ENCODE measurements at regions not wholly inside any gene's neighbourhood (a gene's known extent, or its start where the extent isn't known, plus 50 kb on each side); places are given as distances from the start of the nearest gene placed in this dataset.
"Not testable (repeated sequence)": the region's sequence is repeated elsewhere in the genome, so short reads cannot be mapped to it uniquely, and the experiment has no call there.

DNA sequence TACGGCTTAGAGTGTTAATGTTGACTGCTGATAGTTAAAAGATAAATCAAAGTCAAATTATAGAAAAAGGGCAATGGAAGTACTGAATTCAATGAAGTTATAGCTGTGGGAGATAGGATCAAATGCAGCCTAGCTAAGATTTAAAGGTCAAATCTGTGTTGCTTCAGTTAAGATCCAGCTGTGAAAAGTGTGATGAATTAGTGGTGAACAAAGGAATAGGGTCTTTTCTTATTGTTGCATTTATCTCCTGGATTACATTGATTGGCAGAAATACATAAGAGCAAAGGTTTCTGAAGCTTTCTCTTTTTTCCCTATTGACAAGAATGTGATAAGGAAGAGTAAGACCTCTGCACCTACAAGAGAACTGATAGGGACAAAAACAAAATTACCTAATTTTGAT lies 1234.6 kb upstream of the ADGRL2 start:
- Histone ChIP-seq H3K27me3 (ENCODE audit: low read length) (no peaks in the 10 kb centered on the region), H3K4me3 (ENCODE audit: low read length) (no peak overlapping the region), H4K20me1 (ENCODE audit: insufficient read depth, low read depth, low read length) (no peaks in the 10 kb centered on the region), H2AFZ (ENCODE audit: low read length) (no peak overlapping the region), H3K9me2 (replicated peaks; ENCODE audit: insufficient read depth, low read length) (no peaks in the 10 kb centered on the region), H3K4me2 (ENCODE audit: low read depth, low read length, poor library complexity, severe bottlenecking) (no peak overlapping the region), H3K36me3 (ENCODE audit: insufficient read depth, low read length) (no peaks in the 10 kb centered on the region), H3K4me1 (ENCODE audit: low read length) (no peaks in the 10 kb centered on the region), H3K9ac (ENCODE audit: low read length) (no peak overlapping the region), H3K9me3 (ENCODE audit: low read length) (peaks cover 23% of the 10 kb centered on the region), H3K27ac (ENCODE audit: low read length) (no peak overlapping the region), H3K79me2 (ENCODE audit: low read length) (no peaks in the 10 kb centered on the region)
- DNase-seq = no peak

DNA sequence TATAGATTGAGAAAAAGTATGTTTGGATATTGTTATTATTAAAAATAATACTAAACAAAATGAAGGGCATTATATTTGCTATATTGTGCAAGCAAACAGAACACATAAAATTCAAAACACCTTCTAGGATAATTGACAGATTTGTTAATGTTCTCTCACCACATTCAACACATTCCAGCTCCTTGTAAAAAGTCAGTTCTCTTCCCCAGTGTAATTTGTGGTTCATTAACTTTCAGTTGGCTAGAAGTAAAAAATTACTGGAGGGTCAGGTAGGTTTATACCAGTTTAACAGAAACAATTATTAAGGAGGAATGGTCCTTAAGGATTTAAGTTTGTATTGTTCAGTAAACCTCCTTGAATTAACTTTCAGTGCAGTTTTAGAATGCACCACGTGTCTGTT lies 1235.3 kb upstream of the ADGRL2 start:
- H3K4me3 ChIP-seq (ENCODE audit: low read length) = no peak overlapping the region
- H3K9me3 ChIP-seq (ENCODE audit: low read length) = peaks cover 27% of the 10 kb centered on the region
- H2AFZ ChIP-seq (ENCODE audit: low read length) = no peak overlapping the region
- no peaks in the 10 kb centered on the region for H3K36me3 ChIP-seq (ENCODE audit: insufficient read depth, low read length)
- no peak overlapping the region for H3K4me2 ChIP-seq (ENCODE audit: low read depth, low read length, poor library complexity, severe bottlenecking)
- no peaks in the 10 kb centered on the region for H3K79me2 ChIP-seq (ENCODE audit: low read length)
- no peaks in the 10 kb centered on the region for H3K4me1 ChIP-seq (ENCODE audit: low read length)
- H3K27ac ChIP-seq (ENCODE audit: low read length) = no peak overlapping the region
- H3K27me3 ChIP-seq (ENCODE audit: low read length) = no peaks in the 10 kb centered on the region
- H4K20me1 ChIP-seq (ENCODE audit: insufficient read depth, low read depth, low read length) = no peaks in the 10 kb centered on the region
- H3K9ac ChIP-seq (ENCODE audit: low read length) = no peak overlapping the region
- no peaks in the 10 kb centered on the region for H3K9me2 ChIP-seq (replicated peaks; ENCODE audit: insufficient read depth, low read length)
- no peak for DNase-seq

DNA sequence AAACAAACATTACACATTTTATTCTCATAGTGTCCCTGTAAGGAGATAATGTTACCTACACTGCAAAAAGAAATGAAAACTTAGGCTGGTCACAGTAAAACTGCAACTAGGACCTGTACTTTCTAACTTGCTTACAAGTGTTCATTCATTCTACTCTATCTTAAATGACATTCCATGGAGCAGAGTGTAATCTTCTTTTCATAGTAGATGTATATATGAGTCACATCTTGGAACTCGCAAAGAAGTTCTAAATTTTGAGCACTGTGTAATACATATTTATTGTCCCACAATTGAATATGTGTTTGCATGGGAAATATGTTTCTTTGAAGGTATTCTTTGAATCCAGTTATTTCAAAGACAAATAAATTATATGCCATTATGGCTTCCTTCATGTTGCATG lies 1258.5 kb upstream of the ADGRL2 start:
- Histone ChIP-seq H3K79me2 (ENCODE audit: low read length) (no peaks in the 10 kb centered on the region), H2AFZ (ENCODE audit: low read length) (no peak overlapping the region), H3K4me2 (ENCODE audit: low read depth, low read length, poor library complexity, severe bottlenecking) (no peak overlapping the region), H4K20me1 (ENCODE audit: insufficient read depth, low read depth, low read length) (no peaks in the 10 kb centered on the region), H3K27me3 (ENCODE audit: low read length) (no peaks in the 10 kb centered on the region), H3K27ac (ENCODE audit: low read length) (no peak overlapping the region), H3K4me1 (ENCODE audit: low read length) (no peaks in the 10 kb centered on the region), H3K9me2 (replicated peaks; ENCODE audit: insufficient read depth, low read length) (no peaks in the 10 kb centered on the region), H3K4me3 (ENCODE audit: low read length) (no peak overlapping the region), H3K9ac (ENCODE audit: low read length) (no peak overlapping the region), H3K9me3 (ENCODE audit: low read length) (peaks cover 31% of the 10 kb centered on the region), H3K36me3 (ENCODE audit: insufficient read depth, low read length) (no peaks in the 10 kb centered on the region)
- DNase-seq = no peak

DNA sequence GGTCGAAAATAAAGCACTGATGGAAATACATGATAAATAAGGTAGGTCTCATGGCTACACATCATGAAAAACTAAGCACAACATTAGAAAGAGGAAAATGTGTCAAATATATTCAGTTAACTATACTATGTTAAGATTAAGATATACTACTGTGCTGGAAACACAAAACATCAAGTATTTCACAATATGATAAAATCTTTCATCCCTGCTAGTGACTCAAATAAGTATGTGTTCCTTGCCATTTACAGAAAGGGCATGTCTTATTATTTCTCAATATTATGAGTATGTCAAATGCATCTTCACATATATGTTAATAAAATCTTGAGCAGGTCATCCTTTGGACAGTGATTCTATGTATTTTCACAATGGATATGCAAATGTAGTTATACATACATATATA lies 1260.1 kb upstream of the ADGRL2 start:
- Histone ChIP-seq H3K36me3 (ENCODE audit: insufficient read depth, low read length) (no peaks in the 10 kb centered on the region), H3K9ac (ENCODE audit: low read length) (no peak overlapping the region), H3K4me2 (ENCODE audit: low read depth, low read length, poor library complexity, severe bottlenecking) (no peak overlapping the region), H2AFZ (ENCODE audit: low read length) (no peak overlapping the region), H4K20me1 (ENCODE audit: insufficient read depth, low read depth, low read length) (no peaks in the 10 kb centered on the region), H3K9me3 (ENCODE audit: low read length) (peaks cover 16% of the 10 kb centered on the region), H3K9me2 (replicated peaks; ENCODE audit: insufficient read depth, low read length) (no peaks in the 10 kb centered on the region), H3K27ac (ENCODE audit: low read length) (no peak overlapping the region), H3K27me3 (ENCODE audit: low read length) (no peaks in the 10 kb centered on the region), H3K4me3 (ENCODE audit: low read length) (no peak overlapping the region), H3K4me1 (ENCODE audit: low read length) (no peaks in the 10 kb centered on the region), H3K79me2 (ENCODE audit: low read length) (no peaks in the 10 kb centered on the region)
- DNase-seq = no peak

DNA sequence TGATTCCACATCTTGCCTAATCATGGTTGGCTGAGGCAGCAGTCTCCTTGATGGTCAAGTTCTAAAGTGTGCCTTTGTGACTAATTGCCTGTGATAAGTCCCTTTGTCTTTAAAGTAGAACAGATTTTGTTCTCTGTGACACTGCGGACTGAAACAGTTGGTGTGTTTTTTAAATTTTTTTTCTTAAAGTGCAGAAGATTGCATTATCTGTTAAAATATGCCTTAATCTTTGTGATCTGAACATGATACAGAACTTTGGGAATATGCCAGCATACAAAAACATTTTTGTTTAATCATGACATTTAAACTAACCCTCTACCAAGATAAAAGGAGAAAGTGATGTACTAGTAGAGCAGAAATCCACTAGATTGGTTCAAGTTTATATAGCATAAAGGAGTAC lies 1260.6 kb upstream of the ADGRL2 start:
- Histone ChIP-seq H3K4me3 (ENCODE audit: low read length) (no peak overlapping the region), H3K27me3 (ENCODE audit: low read length) (no peaks in the 10 kb centered on the region), H3K27ac (ENCODE audit: low read length) (no peak overlapping the region), H3K9me2 (replicated peaks; ENCODE audit: insufficient read depth, low read length) (no peaks in the 10 kb centered on the region), H4K20me1 (ENCODE audit: insufficient read depth, low read depth, low read length) (no peaks in the 10 kb centered on the region), H3K4me2 (ENCODE audit: low read depth, low read length, poor library complexity, severe bottlenecking) (no peak overlapping the region), H3K79me2 (ENCODE audit: low read length) (no peaks in the 10 kb centered on the region), H3K9me3 (ENCODE audit: low read length) (peaks cover 15% of the 10 kb centered on the region), H2AFZ (ENCODE audit: low read length) (no peak overlapping the region), H3K36me3 (ENCODE audit: insufficient read depth, low read length) (no peaks in the 10 kb centered on the region), H3K9ac (ENCODE audit: low read length) (no peak overlapping the region), H3K4me1 (ENCODE audit: low read length) (no peaks in the 10 kb centered on the region)
- no peak for DNase-seq

DNA sequence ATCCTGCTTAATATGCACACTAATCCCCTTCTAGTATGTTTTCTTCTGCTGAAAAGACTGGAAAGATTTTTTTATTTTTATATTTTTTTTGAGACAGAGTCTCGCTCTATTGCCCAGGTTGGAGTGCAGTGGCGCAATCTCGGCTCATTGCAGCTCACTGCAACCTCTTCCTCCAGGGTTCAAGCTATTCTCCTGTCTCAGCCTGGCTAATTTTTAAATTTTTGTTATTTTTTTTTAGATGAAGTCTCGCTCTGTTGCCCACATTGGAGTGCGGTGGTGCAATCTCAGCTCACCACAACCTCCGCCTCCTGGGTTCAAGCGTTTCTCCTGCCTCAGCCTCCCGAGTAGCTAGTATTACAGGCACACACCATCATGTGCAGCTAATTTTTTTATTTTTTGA lies 1261.4 kb upstream of the ADGRL2 start:
- not testable (repeated sequence) for H3K27ac ChIP-seq (ENCODE audit: low read length); H2AFZ ChIP-seq (ENCODE audit: low read length); H3K79me2 ChIP-seq (ENCODE audit: low read length); DNase-seq; H3K4me1 ChIP-seq (ENCODE audit: low read length); H3K27me3 ChIP-seq (ENCODE audit: low read length); H3K9ac ChIP-seq (ENCODE audit: low read length); H4K20me1 ChIP-seq (ENCODE audit: insufficient read depth, low read depth, low read length); H3K4me3 ChIP-seq (ENCODE audit: low read length); H3K36me3 ChIP-seq (ENCODE audit: insufficient read depth, low read length); H3K9me2 ChIP-seq (replicated peaks; ENCODE audit: insufficient read depth, low read length); H3K4me2 ChIP-seq (ENCODE audit: low read depth, low read length, poor library complexity, severe bottlenecking)
- peaks cover 13% of the 10 kb centered on the region for H3K9me3 ChIP-seq (ENCODE audit: low read length)

DNA sequence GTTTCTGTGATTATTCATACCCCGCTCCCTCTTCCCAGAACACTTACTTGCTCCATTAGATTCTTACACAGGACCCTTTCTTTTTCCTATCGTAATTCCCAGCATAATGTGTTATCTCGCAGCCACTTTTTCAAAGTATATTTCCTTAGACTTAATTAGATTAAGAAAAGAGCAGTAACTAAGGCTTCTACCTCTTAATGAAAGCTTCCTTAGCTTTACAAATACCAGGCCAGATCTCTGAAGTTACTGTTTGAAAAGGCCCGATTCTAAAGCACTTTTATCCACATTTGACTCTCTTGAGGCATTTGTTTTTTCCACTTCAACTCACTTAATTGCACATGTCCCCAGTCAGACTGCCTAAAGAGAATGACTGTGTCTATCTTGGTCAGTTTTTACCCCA lies 1264.3 kb upstream of the ADGRL2 start:
- no peaks in the 10 kb centered on the region for H3K27me3 ChIP-seq (ENCODE audit: low read length)
- peaks cover 21% of the 10 kb centered on the region for H3K9me3 ChIP-seq (ENCODE audit: low read length)
- H3K9ac ChIP-seq (ENCODE audit: low read length) = no peak overlapping the region
- H3K4me3 ChIP-seq (ENCODE audit: low read length) = no peak overlapping the region
- H3K4me1 ChIP-seq (ENCODE audit: low read length) = no peaks in the 10 kb centered on the region
- H3K9me2 ChIP-seq (replicated peaks; ENCODE audit: insufficient read depth, low read length) = no peaks in the 10 kb centered on the region
- H4K20me1 ChIP-seq (ENCODE audit: insufficient read depth, low read depth, low read length) = no peaks in the 10 kb centered on the region
- no peak overlapping the region for H3K4me2 ChIP-seq (ENCODE audit: low read depth, low read length, poor library complexity, severe bottlenecking)
- no peak for DNase-seq
- H2AFZ ChIP-seq (ENCODE audit: low read length) = no peak overlapping the region
- no peaks in the 10 kb centered on the region for H3K79me2 ChIP-seq (ENCODE audit: low read length)
- H3K36me3 ChIP-seq (ENCODE audit: insufficient read depth, low read length) = no peaks in the 10 kb centered on the region
- H3K27ac ChIP-seq (ENCODE audit: low read length) = no peak overlapping the region

DNA sequence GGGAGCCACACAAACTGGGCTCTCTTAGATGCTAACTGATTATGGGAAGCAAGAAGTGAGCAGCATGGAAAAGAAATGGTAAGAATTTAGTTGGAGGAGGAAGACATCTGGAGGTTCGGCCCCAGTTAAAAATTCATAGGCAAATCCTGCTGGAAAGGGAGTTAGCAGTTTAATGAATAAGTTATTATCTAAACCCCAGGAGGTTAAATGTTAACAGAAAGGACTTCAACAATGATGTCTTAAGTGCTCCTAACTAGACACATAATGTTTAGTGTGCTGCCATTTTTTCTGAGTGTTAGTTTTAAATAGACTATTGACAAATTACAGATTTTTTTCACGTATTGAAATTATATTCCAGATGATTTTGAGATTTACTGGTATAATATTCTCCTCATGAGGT lies 1265.3 kb upstream of the ADGRL2 start:
- Histone ChIP-seq H3K4me2 (ENCODE audit: low read depth, low read length, poor library complexity, severe bottlenecking) (no peak overlapping the region), H3K4me3 (ENCODE audit: low read length) (no peak overlapping the region), H2AFZ (ENCODE audit: low read length) (no peak overlapping the region)

More for the DNA sequence above, 1265.3 kb upstream of the ADGRL2 start:
- no peak for DNase-seq
- Histone ChIP-seq H3K36me3 (ENCODE audit: insufficient read depth, low read length) (no peaks in the 10 kb centered on the region), H4K20me1 (ENCODE audit: insufficient read depth, low read depth, low read length) (no peaks in the 10 kb centered on the region), H3K4me1 (ENCODE audit: low read length) (no peaks in the 10 kb centered on the region), H3K9ac (ENCODE audit: low read length) (no peak overlapping the region), H3K27me3 (ENCODE audit: low read length) (no peaks in the 10 kb centered on the region), H3K9me2 (replicated peaks; ENCODE audit: insufficient read depth, low read length) (no peaks in the 10 kb centered on the region), H3K27ac (ENCODE audit: low read length) (no peak overlapping the region), H3K9me3 (ENCODE audit: low read length) (peaks cover 21% of the 10 kb centered on the region), H3K79me2 (ENCODE audit: low read length) (no peaks in the 10 kb centered on the region)
